ENCODE measurements at regions not wholly inside any gene's neighbourhood (a gene's known extent, or its start where the extent isn't known, plus 50 kb on each side); places are given as distances from the start of the nearest gene placed in this dataset.

DNA sequence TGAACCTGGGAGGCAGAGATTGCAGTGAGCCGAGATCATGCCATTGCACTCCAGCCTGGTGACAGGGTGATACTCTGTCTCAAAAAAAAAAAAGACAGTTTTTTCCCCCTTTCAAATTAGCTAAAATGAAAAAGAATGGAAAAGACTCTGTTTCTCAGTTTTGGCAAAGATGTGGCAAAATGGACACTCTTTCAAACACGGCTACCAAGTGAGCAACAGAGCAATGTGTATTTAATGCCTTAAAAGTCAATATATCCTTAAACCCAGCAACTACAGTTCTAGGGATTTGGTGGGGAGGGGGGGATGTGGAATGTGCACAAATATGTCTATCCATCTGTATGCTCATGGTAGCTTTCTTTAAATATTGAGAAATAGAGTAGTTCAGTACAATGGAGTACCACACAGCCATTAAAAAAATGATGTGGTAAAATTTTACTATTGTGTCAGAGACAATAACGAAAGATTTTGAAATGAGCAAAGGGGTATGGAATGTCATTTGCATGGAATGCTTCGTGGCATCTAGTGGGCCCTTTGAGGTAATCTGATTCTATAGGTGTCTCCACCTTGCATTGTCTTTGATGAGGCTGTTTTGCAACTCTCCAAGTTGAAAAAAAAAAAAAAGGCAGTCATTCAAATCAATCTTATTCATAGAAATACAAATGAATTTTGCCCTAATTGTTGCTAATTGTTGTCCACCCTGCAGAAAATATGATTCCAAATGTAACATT is 108.1 kb downstream of the AXIN2 start:
- H3K27me3 ChIP-seq (ENCODE audit: control insufficient read depth in 3 of 3, insufficient read depth in 3 of 3, low read length in 2 of 3): no peaks in the 10 kb centered on the region
- no peak overlapping the region for H3K4me3 ChIP-seq
- no peaks in the 10 kb centered on the region for H3K9me3 ChIP-seq (ENCODE audit: control insufficient read depth in 4 of 4, insufficient read depth in 3 of 4, low read length in 3 of 4)
- no peak overlapping the region for H3K9ac ChIP-seq (ENCODE audit: insufficient read depth in 1 of 2, low read length in 2 of 2)
- TF ChIP-seq, protein P1, sequence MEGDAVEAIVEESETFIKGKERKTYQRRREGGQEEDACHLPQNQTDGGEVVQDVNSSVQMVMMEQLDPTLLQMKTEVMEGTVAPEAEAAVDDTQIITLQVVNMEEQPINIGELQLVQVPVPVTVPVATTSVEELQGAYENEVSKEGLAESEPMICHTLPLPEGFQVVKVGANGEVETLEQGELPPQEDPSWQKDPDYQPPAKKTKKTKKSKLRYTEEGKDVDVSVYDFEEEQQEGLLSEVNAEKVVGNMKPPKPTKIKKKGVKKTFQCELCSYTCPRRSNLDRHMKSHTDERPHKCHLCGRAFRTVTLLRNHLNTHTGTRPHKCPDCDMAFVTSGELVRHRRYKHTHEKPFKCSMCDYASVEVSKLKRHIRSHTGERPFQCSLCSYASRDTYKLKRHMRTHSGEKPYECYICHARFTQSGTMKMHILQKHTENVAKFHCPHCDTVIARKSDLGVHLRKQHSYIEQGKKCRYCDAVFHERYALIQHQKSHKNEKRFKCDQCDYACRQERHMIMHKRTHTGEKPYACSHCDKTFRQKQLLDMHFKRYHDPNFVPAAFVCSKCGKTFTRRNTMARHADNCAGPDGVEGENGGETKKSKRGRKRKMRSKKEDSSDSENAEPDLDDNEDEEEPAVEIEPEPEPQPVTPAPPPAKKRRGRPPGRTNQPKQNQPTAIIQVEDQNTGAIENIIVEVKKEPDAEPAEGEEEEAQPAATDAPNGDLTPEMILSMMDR (IDR thresholded peaks at IDR 0.05; ENCODE audit: control extremely low read depth, extremely low read depth): no peak
- H3K27ac ChIP-seq (ENCODE audit: low read depth in 1 of 2, low read length in 1 of 2): no peak overlapping the region
- H3K4me1 ChIP-seq (ENCODE audit: control insufficient read depth in 5 of 5, insufficient read depth in 5 of 5, low read length in 5 of 5): peaks cover 0 to 14% (median 3%) of the 10 kb centered on the region in 5 donors
- no peaks in the 10 kb centered on the region for H3K36me3 ChIP-seq (ENCODE audit: control insufficient read depth in 4 of 4, insufficient read depth in 4 of 4, low read length in 4 of 4)
- ATAC-seq (ENCODE audit: insufficient read depth, low FRiP score): no peak
- WGBS, 2 donors: 87 to 91% methylated on average over 4 of the region's 4 CpGs
- no peak for DNase-seq

DNA sequence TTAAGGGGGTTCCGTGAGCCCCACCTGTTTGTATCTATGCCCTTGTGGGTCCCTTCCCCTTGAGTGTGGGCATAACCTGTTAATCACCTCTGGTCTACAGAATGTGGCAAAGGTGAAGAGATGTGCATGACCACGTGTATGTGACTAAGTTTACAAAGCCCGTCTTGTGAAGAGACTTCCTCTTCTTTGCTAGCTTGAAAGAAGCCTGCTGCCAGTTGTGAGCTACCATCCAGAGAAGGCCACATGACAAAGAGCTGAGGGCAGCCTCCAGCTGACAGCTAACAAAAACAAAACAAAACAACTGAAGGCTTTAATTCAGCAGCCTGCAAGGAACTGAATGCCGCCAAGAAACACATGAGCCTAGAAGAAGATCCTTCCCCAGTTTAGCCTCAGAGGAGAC is 112.0 kb downstream of the AXIN2 start:
- Histone ChIP-seq H3K4me3 (no peak overlapping the region), H3K4me1 (ENCODE audit: control insufficient read depth in 5 of 5, insufficient read depth in 5 of 5, low read length in 5 of 5) (peaks cover 0 to 7% (median 0%) of the 10 kb centered on the region in 5 donors), H3K36me3 (ENCODE audit: control insufficient read depth in 4 of 4, insufficient read depth in 4 of 4, low read length in 4 of 4) (no peaks in the 10 kb centered on the region), H3K9me3 (ENCODE audit: control insufficient read depth in 4 of 4, insufficient read depth in 3 of 4, low read length in 3 of 4) (no peaks in the 10 kb centered on the region), H3K9ac (ENCODE audit: insufficient read depth in 1 of 2, low read length in 2 of 2) (no peak overlapping the region), H3K27ac (ENCODE audit: low read depth in 1 of 2, low read length in 1 of 2) (no peak overlapping the region), H3K27me3 (ENCODE audit: control insufficient read depth in 3 of 3, insufficient read depth in 3 of 3, low read length in 2 of 3) (no peaks in the 10 kb centered on the region)
- ATAC-seq (ENCODE audit: insufficient read depth, low FRiP score): no peak
- WGBS, 2 donors: 70 to 79% methylated on average over 4 of the region's 4 CpGs
- DNase-seq: no peak
- TF ChIP-seq, protein P1 (IDR thresholded peaks at IDR 0.05; ENCODE audit: control extremely low read depth, extremely low read depth): no peak

- 15 to 42% methylated on average over 2 of the region's 2 CpGs for WGBS, 2 donors
- Histone ChIP-seq H3K27ac (ENCODE audit: low read depth in 1 of 2, low read length in 1 of 2) (no peak overlapping the region), H3K4me3 (no peak overlapping the region), H3K27me3 (ENCODE audit: control insufficient read depth in 3 of 3, insufficient read depth in 3 of 3, low read length in 2 of 3) (no peaks in the 10 kb centered on the region), H3K9ac (ENCODE audit: insufficient read depth in 1 of 2, low read length in 2 of 2) (no peak overlapping the region), H3K9me3 (ENCODE audit: control insufficient read depth in 4 of 4, insufficient read depth in 3 of 4, low read length in 3 of 4) (no peaks in the 10 kb centered on the region), H3K4me1 (ENCODE audit: control insufficient read depth in 5 of 5, insufficient read depth in 5 of 5, low read length in 5 of 5) (peaks cover 0 to 7% (median 0%) of the 10 kb centered on the region in 5 donors), H3K36me3 (ENCODE audit: control insufficient read depth in 4 of 4, insufficient read depth in 4 of 4, low read length in 4 of 4) (no peaks in the 10 kb centered on the region)
- TF ChIP-seq, protein P1 (IDR thresholded peaks at IDR 0.05; ENCODE audit: control extremely low read depth, extremely low read depth): no peak
- ATAC-seq (ENCODE audit: insufficient read depth, low FRiP score) (no peak), DNase-seq (no peak)
Measured at GRCh38 chr17:65447823-65448222, 113.6 kb downstream of the AXIN2 start.

All from lung (tissue), 11 donors.